LNCaP clone FGC (cell line): ENCODE measurements at regions not wholly inside any gene's neighbourhood (a gene's known extent, or its start where the extent isn't known, plus 50 kb on each side); places are given as distances from the start of the nearest gene placed in this dataset.

Experiments
- DNase-seq: peaks from one replicate; pipeline ENCODE4 v3.0.0-alpha.2; 2011; ENCODE audit warnings: low read depth
- H3K4me3 ChIP-seq: 2 replicates; pipeline ENCODE4 v1.5.1; 2011; ENCODE audit warnings: mild to moderate bottlenecking, low read depth, low read length, control low read depth
- TF ChIP-seq, protein P1 (sequence below): IDR thresholded peaks from 2 replicates; pipeline ENCODE4 v1.5.1; 2012; ENCODE audit warnings: mild to moderate bottlenecking; ENCODE audit not compliant: control insufficient read depth, insufficient read depth; ENCODE audit errors: extremely low read depth

DNA sequence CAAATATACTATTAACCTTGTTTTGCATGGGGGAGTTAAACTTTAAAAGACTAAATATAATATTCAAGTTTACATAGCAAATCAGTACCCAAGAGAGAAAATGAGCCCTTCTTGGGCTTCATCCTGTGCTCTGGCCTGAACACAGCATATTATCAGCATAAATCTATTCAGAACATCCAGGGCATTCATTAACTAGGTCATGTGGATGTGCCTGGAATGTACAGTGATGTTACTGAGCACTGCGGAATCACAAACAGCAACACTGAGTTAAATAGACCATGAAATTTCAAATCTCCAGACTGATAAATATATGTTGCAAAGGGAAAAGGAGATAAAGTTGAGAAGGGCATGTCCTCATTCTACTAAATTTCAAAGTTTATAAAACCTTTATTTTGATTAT, 426.4 kb downstream of the AASDHPPT start:
- TF ChIP-seq, protein P1, sequence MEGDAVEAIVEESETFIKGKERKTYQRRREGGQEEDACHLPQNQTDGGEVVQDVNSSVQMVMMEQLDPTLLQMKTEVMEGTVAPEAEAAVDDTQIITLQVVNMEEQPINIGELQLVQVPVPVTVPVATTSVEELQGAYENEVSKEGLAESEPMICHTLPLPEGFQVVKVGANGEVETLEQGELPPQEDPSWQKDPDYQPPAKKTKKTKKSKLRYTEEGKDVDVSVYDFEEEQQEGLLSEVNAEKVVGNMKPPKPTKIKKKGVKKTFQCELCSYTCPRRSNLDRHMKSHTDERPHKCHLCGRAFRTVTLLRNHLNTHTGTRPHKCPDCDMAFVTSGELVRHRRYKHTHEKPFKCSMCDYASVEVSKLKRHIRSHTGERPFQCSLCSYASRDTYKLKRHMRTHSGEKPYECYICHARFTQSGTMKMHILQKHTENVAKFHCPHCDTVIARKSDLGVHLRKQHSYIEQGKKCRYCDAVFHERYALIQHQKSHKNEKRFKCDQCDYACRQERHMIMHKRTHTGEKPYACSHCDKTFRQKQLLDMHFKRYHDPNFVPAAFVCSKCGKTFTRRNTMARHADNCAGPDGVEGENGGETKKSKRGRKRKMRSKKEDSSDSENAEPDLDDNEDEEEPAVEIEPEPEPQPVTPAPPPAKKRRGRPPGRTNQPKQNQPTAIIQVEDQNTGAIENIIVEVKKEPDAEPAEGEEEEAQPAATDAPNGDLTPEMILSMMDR = no peak
- no peak overlapping the region for H3K4me3 ChIP-seq
- no peak for DNase-seq

DNA sequence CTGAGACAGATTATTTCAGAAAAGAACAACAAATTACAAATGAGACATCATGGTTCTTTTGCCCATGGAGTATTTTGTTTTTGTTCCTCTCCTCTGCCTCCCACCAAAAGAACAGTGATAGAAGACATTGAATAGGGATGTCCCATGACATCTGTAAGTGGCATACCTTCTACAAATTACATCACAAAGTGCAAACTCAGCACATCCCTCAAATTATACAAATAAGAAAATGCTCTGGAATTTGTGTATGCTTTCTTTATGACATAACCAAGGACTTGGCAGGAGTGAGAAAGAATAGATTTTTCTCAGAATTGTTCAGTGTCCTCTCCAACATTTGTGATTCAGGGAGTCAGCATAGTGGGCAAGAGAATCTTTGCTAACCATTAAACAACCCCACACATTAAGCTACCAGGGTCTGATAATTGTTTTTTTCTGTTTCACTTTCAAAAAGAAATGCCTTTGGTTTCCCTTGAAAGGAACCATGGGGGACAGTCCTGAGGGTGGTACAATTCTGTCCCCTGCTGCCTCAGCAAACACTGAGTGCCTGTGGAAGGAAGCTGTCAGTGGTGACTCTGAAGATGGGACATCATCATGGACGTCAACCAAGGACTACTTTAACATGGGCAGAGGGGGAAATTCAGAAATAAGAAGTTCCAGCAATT, 430.3 kb downstream of the AASDHPPT start:
- DNase-seq = no peak
- TF ChIP-seq, protein P1 = no peak
- H3K4me3 ChIP-seq = no peak overlapping the region

DNA sequence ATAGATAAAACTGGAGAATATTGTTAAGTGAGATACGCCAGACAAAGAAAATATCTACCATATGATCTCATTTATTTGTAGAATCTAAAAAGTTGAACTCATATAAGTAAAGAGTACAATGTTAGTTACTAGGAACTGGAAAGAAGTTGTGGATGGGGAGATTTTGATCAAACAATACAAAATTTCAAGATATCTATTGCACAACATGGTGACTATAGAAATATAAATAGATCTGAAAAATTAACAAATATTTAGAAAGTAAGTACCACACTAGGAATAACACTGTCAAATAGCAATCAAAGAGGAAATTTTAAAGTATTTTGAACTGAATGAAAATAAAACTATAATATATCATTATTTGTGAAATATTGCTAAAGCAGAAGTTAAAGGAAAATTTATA, 437.2 kb downstream of the AASDHPPT start:
- no peak overlapping the region for H3K4me3 ChIP-seq
- TF ChIP-seq, protein P1 = no peak

DNA sequence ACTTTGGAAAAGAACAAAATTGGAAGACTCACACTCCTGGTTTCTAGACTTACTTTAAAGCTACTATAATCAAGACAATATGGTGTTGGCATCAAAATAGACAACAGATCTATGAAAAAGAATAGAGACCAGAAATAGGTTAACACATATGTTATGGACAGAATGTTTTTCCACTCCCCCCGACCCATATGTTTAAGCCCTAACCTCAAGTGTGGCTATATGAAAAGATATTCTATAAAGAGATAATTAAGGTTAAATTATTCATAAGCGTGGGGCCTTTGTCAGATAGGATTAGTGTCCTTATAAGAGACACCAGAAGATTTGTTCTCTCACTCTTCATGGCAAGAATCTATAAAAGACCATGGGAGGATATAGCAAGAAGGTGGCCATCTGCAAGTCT, 440.0 kb downstream of the AASDHPPT start:
- H3K4me3 ChIP-seq = no peak overlapping the region
- no peak for DNase-seq
- TF ChIP-seq, protein P1 = no peak

More for the DNA sequence above, 437.2 kb downstream of the AASDHPPT start:
- DNase-seq = no peak

DNA sequence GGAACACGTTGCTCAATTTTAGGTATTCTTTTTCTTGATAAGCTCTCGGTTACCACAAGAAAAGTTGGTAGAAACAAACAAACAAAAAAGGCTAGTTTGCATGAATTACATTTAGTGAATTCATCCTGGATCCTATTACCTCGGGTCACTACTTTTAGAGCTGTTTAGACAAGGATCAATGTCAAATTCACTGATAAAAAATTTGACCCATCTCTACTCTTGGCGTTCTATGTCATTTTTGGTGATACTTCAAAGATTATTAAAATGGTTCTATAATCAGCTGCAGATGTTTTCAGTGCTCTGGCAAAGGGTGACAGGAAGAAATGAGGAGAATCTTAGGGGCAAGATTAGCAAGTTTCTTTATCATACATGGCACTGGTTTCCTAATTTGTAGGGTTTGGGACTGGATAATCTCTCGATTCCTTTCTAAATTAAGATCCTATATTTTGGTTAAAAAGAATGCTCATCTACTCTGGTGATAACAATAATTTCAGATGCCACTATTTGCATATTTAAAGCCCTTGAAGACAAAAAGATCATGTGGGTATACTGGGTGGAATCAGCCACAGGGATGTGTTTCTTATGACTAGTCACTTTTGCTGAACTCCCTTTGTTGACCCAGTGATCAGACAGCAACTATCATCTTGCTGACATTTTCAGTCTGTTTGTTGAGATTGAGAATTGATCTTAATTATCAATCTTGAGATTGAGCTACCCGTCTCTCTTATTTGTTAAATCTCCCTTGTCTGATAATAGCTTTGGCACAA, 442.9 kb downstream of the AASDHPPT start:
- TF ChIP-seq, protein P1 = no peak
- DNase-seq = no peak
- no peak overlapping the region for H3K4me3 ChIP-seq

DNA sequence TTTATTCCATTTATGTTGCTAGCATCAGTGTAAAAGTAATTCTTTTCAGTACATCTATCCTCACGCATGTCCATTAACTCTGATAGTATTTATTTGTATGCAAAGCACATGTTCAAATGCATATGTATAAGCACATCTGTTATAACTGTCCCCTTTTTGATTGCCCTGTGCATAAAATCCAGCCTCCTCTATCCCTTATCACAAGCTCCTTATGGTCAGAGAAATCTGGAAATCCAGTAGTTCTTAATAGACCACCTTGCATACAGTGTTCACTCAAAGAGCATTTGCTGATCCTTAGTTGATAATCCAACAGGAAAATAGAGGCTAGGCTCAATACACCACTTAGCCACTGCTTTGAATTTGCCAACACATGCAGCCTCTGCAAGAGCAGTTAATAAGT, 443.5 kb downstream of the AASDHPPT start:
- no peak for DNase-seq
- H3K4me3 ChIP-seq = no peak overlapping the region
- TF ChIP-seq, protein P1 = no peak
